ENCODE measurements at regions not wholly inside any gene's neighbourhood (a gene's known extent, or its start where the extent isn't known, plus 50 kb on each side); places are given as distances from the start of the nearest gene placed in this dataset.

- TF ChIP-seq CTCF (IDR thresholded peaks at IDR 0.05): no peak
- no peak for TF ChIP-seq POLR2A (IDR thresholded peaks at IDR 0.05)
- no peak for TF ChIP-seq POLR2AphosphoS5 (IDR thresholded peaks at IDR 0.05)
Measured at GRCh38 chr16:22659933-22660332, 149.2 kb downstream of the NPIPB5 start.
